ENCODE measurements at regions not wholly inside any gene's neighbourhood (a gene's known extent, or its start where the extent isn't known, plus 50 kb on each side); places are given as distances from the start of the nearest gene placed in this dataset.
"Not testable (repeated sequence)": the region's sequence is repeated elsewhere in the genome, so short reads cannot be mapped to it uniquely, and the experiment has no call there.

DNA sequence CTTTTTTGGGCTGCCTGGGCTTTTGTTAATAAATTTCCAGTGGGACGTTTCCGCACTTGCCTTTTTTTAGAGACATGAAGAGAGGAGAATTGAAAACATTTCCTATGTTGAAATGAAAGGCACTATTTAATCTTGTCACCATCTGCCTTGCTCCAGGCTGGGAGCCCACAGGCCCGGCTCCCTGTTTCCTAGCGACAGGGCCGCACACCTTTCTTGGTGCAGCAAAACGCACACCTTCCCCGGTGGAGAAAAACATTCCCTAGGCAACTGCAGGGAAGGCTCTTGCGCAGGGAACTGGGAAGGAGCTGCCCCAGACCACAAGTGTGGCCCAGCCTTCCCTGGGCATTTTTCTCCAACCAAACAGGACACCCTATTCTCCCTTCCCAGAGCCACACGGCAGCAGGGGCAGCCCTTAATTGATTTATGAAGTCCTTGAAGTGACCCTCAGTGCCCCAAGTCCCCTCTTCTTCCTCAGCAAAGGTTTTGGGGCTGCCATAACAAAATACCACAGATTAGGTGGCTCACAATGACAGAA, 79.3 kb upstream of the KCNK12 start:
- no peak for DNase-seq

DNA sequence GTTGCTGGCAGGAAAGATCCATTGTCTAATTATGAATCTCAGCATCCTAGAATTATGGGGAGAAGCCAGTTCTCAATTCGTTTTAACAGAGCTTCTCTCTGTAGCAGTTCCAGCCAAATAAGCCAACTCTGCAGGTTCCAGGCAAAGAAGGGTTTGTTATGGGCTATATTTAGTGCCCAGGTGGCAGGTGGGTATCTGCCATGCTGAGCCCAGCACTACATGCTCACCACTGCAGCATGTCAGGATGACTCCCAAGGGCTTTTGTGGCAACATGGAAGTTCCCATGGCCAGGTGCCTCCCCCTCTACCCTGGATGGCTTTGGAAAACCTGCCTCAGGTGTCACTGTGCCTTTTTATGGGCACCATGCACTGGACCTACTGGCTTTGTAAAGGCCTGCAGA, 74.5 kb upstream of the KCNK12 start:
- no peak for DNase-seq

- no peak for DNase-seq
These were observed 73.6 kb upstream of the KCNK12 start for GRCh38 chr2:47644351-47644750.

DNA sequence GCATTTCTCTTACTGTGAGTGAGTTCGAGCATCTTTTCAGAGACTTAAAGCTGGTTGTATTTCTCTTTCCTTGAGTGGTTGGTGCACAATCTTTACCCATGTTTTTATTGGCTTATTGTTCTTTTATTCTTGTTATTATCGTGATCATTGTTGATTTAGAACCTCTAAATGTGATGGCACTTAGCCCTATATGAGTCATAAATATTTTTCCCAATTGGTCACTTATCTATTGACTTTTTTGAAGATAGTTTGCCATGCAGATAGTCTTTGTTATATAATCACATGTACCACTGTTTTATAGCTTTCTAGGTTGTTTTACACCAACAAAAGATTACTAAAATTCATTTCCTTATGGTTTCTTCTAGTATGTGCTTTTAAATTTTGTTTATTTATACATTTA, 70.6 kb upstream of the KCNK12 start:
- no peak for DNase-seq

- no peak for DNase-seq
These were observed 69.6 kb upstream of the KCNK12 start for GRCh38 chr2:47640356-47640755.

GRCh38 chr2:47639467-47639866, 68.7 kb upstream of the KCNK12 start:
- DNase-seq: no peak

GRCh38 chr2:47638430-47638829, 67.6 kb upstream of the KCNK12 start:
- DNase-seq: no peak

DNA sequence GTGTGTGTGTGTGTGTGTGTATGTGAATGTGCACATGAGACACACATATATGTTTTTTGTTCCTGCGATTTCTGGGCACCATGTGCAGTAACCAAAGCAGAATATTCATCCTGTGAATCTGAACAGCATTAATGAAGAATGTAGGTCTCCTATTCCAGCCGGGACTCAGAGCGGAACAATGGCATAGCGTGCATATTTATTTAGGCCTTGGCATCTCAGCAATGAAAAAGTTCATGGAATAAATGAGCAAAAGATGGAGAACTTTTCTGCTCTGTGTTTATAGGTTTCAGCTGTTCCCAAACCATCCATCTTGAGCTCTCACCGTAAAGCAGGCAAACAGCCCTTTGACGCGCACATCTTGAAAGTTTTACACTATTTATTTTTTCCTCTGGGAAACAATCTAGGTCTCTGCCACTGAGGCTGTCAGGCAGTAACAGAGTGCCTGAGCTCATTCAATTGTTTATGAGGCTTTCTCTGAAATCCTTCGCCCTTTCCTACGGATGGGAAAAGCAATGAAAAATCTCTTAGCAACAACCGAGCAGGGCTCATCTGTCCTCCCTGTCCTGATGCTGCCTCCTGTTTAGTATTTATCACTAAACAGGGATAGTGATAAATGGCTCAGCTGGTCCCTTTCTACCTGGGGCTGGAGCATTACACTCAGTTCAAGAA, 65.9 kb upstream of the KCNK12 start:
- no peak for DNase-seq

- no peak for DNase-seq
These were observed 65.4 kb upstream of the KCNK12 start for GRCh38 chr2:47636176-47636575.

- no peak for DNase-seq
These were observed 62.0 kb upstream of the KCNK12 start for GRCh38 chr2:47632754-47633153.

DNA sequence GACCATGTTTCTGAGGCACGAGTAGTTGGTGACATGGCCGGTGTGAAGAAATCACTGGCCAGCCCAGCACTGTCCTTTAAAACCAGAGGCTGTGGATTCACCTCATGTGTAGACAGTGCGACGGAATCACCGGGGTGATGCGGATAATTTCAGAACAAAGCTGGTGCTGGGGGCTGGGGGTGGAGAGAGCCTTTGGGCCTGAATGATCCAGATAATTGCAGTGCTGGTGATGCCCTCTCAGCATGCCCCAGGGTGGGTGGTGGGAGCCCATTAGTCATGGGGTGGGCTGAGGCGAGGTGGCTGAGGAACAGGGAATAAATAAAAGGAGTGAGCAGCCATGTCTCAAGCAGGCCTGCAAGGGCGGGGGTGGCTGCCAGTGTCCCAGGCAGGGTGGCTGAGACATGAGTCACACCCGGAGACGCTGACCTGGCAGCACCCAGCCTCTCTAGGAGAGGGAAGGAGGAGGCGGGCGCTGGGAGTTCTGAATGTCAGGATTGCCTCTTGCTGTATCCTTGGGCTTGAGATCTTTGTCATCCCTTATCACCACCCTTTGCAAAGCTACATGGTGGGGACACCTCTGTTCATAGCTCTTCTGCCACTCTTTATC, 61.1 kb upstream of the KCNK12 start:
- no peak for DNase-seq

GRCh38 chr2:47631306-47631705, 60.5 kb upstream of the KCNK12 start:
- DNase-seq: no peak

DNA sequence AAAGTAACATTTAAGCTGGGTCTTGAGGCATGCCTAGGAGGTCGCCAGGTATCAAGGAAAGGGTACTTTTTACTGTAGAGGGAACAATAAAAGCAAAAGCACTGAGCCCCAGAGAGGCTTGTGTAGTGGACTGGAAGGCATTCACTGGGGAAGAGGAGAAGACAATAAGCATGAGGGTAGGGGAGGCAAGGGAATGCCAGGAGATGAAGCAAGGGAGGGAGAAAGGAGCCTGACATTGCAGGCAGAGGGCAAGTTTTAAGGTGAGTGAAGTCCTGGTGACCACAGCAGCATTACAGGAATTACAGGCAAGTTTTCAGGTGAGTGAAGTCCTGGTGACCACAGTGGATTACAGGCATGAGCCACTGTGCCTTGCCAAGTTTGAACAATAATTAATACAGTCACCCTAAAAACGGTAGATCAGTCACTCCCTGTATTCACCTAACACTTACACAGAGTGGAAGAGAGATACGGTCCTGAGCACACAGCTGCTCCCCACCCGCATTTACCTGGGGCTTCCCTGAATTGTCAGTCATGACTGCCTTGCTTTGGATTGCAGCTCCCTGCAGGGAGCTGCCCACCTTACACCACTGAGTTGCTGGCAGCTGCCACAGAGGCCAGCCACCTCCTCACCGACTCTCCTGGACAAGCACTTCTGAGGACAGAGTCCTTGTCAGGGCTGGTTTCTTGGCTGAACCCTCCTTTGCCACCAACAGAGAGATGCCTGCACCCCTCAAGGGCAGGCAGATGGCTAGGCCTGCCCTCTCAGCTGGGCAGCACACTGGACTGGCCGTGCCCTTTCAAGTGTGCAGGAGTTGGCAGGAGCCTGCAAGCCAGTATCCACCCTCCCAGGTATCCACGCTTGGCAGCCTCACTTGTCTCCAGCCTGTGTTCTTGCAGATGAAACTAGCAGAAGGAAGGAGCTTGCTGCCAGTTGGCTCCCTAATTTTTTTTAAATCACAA, 59.0 kb upstream of the KCNK12 start:
- DNase-seq: no peak

GRCh38 chr2:47628904-47629303, 58.1 kb upstream of the KCNK12 start:
- DNase-seq: no peak

DNA sequence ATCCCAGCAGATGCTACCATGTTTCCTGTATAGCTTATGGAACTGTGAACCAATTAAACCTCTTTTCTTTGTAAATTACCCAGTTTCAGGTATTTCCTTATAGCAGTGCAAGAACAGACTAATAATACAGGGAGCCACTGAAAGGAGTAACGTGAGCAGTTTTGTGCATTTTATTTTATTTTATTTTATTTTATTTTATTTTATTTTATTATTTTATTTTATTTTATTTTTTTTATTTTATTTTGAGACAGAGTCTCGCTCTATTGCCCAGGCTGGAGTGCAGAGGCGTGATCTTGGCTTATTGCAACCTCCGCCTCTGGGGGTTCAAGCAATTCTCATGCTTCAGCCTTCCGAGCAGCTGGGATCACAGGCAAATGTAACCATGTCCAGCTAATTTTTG, 55.9 kb upstream of the KCNK12 start:
- no peak for DNase-seq

GRCh38 chr2:47623140-47623539, 52.4 kb upstream of the KCNK12 start:
- not testable (repeated sequence) for DNase-seq

DNA sequence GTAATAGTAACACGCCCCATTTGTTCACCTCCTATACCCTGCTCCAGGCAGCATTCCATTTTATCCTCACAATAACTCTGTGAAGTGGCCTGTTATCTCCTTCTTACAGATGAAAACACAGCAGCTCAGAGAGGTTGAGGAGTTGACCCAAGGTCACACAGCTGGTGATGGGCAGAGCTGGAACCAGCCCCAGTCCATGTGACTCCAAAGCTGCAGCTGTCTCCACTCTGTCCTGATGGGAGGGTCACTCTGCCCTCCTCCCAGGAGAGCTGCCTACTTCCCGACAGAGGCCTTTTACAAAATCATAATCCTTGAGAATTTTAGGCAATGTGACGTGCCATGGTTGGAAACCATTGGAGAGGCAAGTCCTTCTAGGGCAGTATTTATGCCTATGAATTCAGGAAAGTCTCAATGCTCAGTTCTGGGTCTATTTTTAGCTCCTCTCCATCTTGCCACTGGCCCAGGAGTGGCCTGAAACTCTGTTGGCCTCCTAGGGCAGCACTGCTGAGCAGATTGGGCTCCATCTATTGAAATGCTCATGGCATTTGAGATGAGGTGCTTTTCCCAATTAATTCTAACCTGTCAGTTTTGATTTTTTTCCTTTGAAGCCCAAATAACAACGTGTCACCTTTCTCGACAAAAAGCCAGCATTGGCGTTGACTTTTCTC, 50.1 kb upstream of the KCNK12 start:
- no peak for DNase-seq

All from NCI-H2171 (cell line).